ENCODE measurements at regions not wholly inside any gene's neighbourhood (a gene's known extent, or its start where the extent isn't known, plus 50 kb on each side); places are given as distances from the start of the nearest gene placed in this dataset.

GRCh38 chr3:64825404-64826120 lies 137.8 kb upstream of the ADAMTS9 start:
- DNase-seq (ENCODE audit: low spot score in 2 of 2, unreplicated experiment in 2 of 2) = no peak
- TF ChIP-seq, protein P1, sequence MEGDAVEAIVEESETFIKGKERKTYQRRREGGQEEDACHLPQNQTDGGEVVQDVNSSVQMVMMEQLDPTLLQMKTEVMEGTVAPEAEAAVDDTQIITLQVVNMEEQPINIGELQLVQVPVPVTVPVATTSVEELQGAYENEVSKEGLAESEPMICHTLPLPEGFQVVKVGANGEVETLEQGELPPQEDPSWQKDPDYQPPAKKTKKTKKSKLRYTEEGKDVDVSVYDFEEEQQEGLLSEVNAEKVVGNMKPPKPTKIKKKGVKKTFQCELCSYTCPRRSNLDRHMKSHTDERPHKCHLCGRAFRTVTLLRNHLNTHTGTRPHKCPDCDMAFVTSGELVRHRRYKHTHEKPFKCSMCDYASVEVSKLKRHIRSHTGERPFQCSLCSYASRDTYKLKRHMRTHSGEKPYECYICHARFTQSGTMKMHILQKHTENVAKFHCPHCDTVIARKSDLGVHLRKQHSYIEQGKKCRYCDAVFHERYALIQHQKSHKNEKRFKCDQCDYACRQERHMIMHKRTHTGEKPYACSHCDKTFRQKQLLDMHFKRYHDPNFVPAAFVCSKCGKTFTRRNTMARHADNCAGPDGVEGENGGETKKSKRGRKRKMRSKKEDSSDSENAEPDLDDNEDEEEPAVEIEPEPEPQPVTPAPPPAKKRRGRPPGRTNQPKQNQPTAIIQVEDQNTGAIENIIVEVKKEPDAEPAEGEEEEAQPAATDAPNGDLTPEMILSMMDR (IDR thresholded peaks at IDR 0.05; ENCODE audit: unreplicated experiment) = no peak
- Mint-ChIP-seq H3K4me3 (no peak overlapping the region), H3K27ac (peak overlapping the region; percentile 28), H3K27me3 (ENCODE audit: low read depth) (no peaks in the 10 kb centered on the region), H3K4me1 (peaks cover 44% of the 10 kb centered on the region), H3K36me3 (no peaks in the 10 kb centered on the region), H3K9me3 (no peaks in the 10 kb centered on the region)

- H3K36me3 Mint-ChIP-seq = no peaks in the 10 kb centered on the region
- H3K27me3 Mint-ChIP-seq (ENCODE audit: low read depth) = no peaks in the 10 kb centered on the region
- H3K4me3 Mint-ChIP-seq = no peak overlapping the region
- peaks cover 35% of the 10 kb centered on the region for H3K4me1 Mint-ChIP-seq
- no peaks in the 10 kb centered on the region for H3K9me3 Mint-ChIP-seq
- TF ChIP-seq, protein P1 (IDR thresholded peaks at IDR 0.05; ENCODE audit: unreplicated experiment) = no peak
- no peak for DNase-seq (ENCODE audit: low spot score in 2 of 2, unreplicated experiment in 2 of 2)
- H3K27ac Mint-ChIP-seq = no peak overlapping the region
Observed at GRCh38 chr3:64824394-64824909, 136.7 kb upstream of the ADAMTS9 start.

- H3K36me3 Mint-ChIP-seq = peaks cover 2% of the 10 kb centered on the region
- no peaks in the 10 kb centered on the region for H3K27me3 Mint-ChIP-seq (ENCODE audit: low read depth)
- DNase-seq (ENCODE audit: low spot score in 2 of 2, unreplicated experiment in 2 of 2) = no peak
- no peak overlapping the region for H3K4me3 Mint-ChIP-seq
- TF ChIP-seq, protein P1 (IDR thresholded peaks at IDR 0.05; ENCODE audit: unreplicated experiment) = no peak
- H3K27ac Mint-ChIP-seq = no peak overlapping the region
- H3K4me1 Mint-ChIP-seq = peaks cover 43% of the 10 kb centered on the region
- H3K9me3 Mint-ChIP-seq = no peaks in the 10 kb centered on the region
Observed at GRCh38 chr3:64818196-64818595, 130.4 kb upstream of the ADAMTS9 start.

- H3K27me3 Mint-ChIP-seq (ENCODE audit: low read depth) = no peaks in the 10 kb centered on the region
- H3K9me3 Mint-ChIP-seq = no peaks in the 10 kb centered on the region
- no peak overlapping the region for H3K27ac Mint-ChIP-seq
- TF ChIP-seq, protein P1 (IDR thresholded peaks at IDR 0.05; ENCODE audit: unreplicated experiment) = no peak
- H3K4me1 Mint-ChIP-seq = peaks cover 34% of the 10 kb centered on the region
- no peak for DNase-seq (ENCODE audit: low spot score in 2 of 2, unreplicated experiment in 2 of 2)
- no peak overlapping the region for H3K4me3 Mint-ChIP-seq
- peaks cover 2% of the 10 kb centered on the region for H3K36me3 Mint-ChIP-seq
Observed at GRCh38 chr3:64816355-64816754, 128.6 kb upstream of the ADAMTS9 start.

- no peak overlapping the region for H3K4me3 Mint-ChIP-seq
- peak overlapping the region; percentile 78 for H3K27ac Mint-ChIP-seq
- H3K9me3 Mint-ChIP-seq = no peaks in the 10 kb centered on the region
- H3K27me3 Mint-ChIP-seq (ENCODE audit: low read depth) = no peaks in the 10 kb centered on the region
- peaks cover 33% of the 10 kb centered on the region for H3K4me1 Mint-ChIP-seq
- TF ChIP-seq, protein P1 (IDR thresholded peaks at IDR 0.05; ENCODE audit: unreplicated experiment) = no peak
- DNase-seq (ENCODE audit: low spot score in 2 of 2, unreplicated experiment in 2 of 2) = no peak
- peaks cover 2% of the 10 kb centered on the region for H3K36me3 Mint-ChIP-seq
Observed at GRCh38 chr3:64815789-64816188, 128.0 kb upstream of the ADAMTS9 start.
